Thyroid gland (tissue), 4 donors: ENCODE measurements at regions not wholly inside any gene's neighbourhood (a gene's known extent, or its start where the extent isn't known, plus 50 kb on each side); places are given as distances from the start of the nearest gene placed in this dataset.

Experiments
- POLR2A ChIP-seq, 2 donors: fragments of 450-650 bp; IDR thresholded peaks; one replicate each; pipeline ENCODE4 v1.6.1; 2017; ENCODE audit warnings: antibody characterized with exemption in 2 of 2, mild to moderate bottlenecking in 2 of 2, moderate library complexity in 1 of 2
- TF ChIP-seq, protein P1 (sequence below), 6 experiments: fragments of 200-600 bp in 3 of 6; fragments of 450-650 bp in 3 of 6; sonication (generic) in 3 of 6; IDR thresholded peaks; one replicate each; pipeline ENCODE4 v1.5.1; 2016 to 2019; ENCODE audit warnings: antibody characterized with exemption in 6 of 6, mild to moderate bottlenecking in 2 of 6, inconsistent platforms in 1 of 6, moderate library complexity in 1 of 6

DNA sequence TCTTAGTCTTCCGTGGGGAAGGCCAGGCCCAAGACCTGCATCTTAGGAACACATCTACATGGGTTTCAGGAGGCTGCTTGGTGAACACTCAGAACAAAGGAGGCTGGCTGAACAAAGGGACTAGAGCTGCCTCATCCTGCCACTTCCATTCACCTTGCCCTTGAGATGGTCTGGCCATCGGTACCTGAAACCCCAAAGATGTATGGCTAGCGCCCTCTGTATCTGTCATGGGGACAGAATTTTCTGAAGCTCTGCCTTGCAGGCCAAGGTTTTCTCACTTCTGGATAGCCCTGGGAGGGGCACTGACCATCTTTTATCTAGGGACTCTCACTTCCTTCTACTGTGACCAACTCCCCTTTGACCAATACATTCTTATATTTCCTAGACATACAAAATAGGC is 55.4 kb upstream of the GRIK3 start:
- TF ChIP-seq, protein P1, sequence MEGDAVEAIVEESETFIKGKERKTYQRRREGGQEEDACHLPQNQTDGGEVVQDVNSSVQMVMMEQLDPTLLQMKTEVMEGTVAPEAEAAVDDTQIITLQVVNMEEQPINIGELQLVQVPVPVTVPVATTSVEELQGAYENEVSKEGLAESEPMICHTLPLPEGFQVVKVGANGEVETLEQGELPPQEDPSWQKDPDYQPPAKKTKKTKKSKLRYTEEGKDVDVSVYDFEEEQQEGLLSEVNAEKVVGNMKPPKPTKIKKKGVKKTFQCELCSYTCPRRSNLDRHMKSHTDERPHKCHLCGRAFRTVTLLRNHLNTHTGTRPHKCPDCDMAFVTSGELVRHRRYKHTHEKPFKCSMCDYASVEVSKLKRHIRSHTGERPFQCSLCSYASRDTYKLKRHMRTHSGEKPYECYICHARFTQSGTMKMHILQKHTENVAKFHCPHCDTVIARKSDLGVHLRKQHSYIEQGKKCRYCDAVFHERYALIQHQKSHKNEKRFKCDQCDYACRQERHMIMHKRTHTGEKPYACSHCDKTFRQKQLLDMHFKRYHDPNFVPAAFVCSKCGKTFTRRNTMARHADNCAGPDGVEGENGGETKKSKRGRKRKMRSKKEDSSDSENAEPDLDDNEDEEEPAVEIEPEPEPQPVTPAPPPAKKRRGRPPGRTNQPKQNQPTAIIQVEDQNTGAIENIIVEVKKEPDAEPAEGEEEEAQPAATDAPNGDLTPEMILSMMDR (IDR thresholded peaks at IDR 0.05) = no peak
- no peak for TF ChIP-seq POLR2A (IDR thresholded peaks at IDR 0.05)
